Karpas-422 (cell line): ENCODE measurements at regions not wholly inside any gene's neighbourhood (a gene's known extent, or its start where the extent isn't known, plus 50 kb on each side); places are given as distances from the start of the nearest gene placed in this dataset.

Source experiments
- DNase-seq: peaks from one replicate; pipeline ENCODE4 v3.0.0-alpha.2; 2015
- H2AFZ ChIP-seq: fragments of 200-600 bp; sonication (generic); 2 replicates; pipeline ENCODE4 v1.6.1; 2014; ENCODE audit warnings: antibody characterized with exemption, low read length, mixed read lengths
- H3K27ac ChIP-seq: fragments of 200-600 bp; sonication (generic); 2 replicates; pipeline ENCODE4 v1.5.1; 2014; ENCODE audit warnings: mild to moderate bottlenecking, low read length, moderate library complexity
- H3K27me3 ChIP-seq: fragments of 200-600 bp; sonication (generic); 2 replicates; pipeline ENCODE4 v1.6.1; 2014; ENCODE audit warnings: low read length, mixed read lengths
- H3K36me3 ChIP-seq: fragments of 200-600 bp; sonication (generic); 2 replicates; pipeline ENCODE4 v1.6.1; 2014; ENCODE audit warnings: low read length, mixed read lengths; ENCODE audit not compliant: insufficient read depth
- H3K4me1 ChIP-seq: fragments of 200-600 bp; sonication (generic); 2 replicates; pipeline ENCODE4 v1.6.1; 2014; ENCODE audit warnings: mild to moderate bottlenecking, low read length, mixed read lengths
- H3K4me2 ChIP-seq: fragments of 200-600 bp; sonication (generic); 2 replicates; pipeline ENCODE4 v1.6.1; 2014; ENCODE audit warnings: low read length, low read depth, mild to moderate bottlenecking; ENCODE audit not compliant: poor library complexity, severe bottlenecking
- H3K4me3 ChIP-seq: fragments of 200-600 bp; sonication (generic); 2 replicates; pipeline ENCODE4 v1.5.1; 2014; ENCODE audit warnings: mild to moderate bottlenecking, antibody characterized with exemption, low read length, mixed read lengths
- H3K79me2 ChIP-seq: fragments of 200-600 bp; sonication (generic); 2 replicates; pipeline ENCODE4 v1.6.1; 2014; ENCODE audit warnings: mild to moderate bottlenecking, low read length, mixed read lengths
- H3K9ac ChIP-seq: fragments of 200-600 bp; sonication (generic); 2 replicates; pipeline ENCODE4 v1.6.0; 2014; ENCODE audit warnings: low read length
- H3K9me2 ChIP-seq: fragments of 200-600 bp; sonication (generic), shearing (Covaris generic); replicated peaks from 2 replicates; pipeline ENCODE4 v1.6.0; 2014; ENCODE audit warnings: mild to moderate bottlenecking, low read length, moderate library complexity; ENCODE audit not compliant: insufficient read depth
- H3K9me3 ChIP-seq: fragments of 300-700, 200-600 bp; sonication (generic); 2 replicates; pipeline ENCODE4 v1.6.1; 2014; ENCODE audit warnings: low read length, mixed read lengths
- H4K20me1 ChIP-seq: fragments of 200-600 bp; sonication (generic); 2 replicates; pipeline ENCODE4 v1.6.1; 2014; ENCODE audit warnings: mild to moderate bottlenecking, antibody characterized with exemption, low read length, low read depth; ENCODE audit not compliant: insufficient read depth

DNA sequence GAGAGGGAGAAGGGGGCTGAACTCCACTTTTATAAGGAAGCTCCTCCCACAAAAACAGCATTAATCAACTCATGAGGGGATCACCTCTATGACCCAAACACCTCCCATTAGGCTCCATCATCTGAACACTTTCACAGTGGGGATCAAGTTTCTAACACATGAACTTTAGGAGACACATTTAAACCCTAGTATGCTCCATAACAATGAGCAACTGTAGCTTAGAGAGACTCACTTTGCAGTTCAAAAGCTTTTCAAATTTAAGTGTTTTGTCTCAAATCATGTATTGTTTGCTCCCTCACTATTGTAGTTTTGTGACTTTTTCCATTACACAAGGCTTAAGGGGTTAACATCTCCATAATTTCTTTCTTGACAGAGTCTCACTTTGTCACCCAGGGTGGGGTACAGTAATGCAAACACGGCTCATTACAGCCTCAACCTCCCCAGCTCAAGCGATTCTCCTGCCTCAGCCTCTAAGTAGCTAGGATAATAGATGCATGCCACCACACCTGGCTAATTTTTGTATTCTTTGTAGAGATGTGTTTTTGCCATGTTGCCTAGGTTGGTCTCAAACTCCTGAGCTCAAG is 352.7 kb upstream of the CDH20 start:
- Histone ChIP-seq H3K27me3 (no peaks in the 10 kb centered on the region), H3K27ac (no peak overlapping the region), H3K4me1 (no peaks in the 10 kb centered on the region), H2AFZ (no peak overlapping the region), H3K9ac (no peak overlapping the region), H3K9me3 (peaks cover 10% of the 10 kb centered on the region), H3K9me2 (no peaks in the 10 kb centered on the region), H4K20me1 (no peaks in the 10 kb centered on the region), H3K4me3 (no peak overlapping the region), H3K79me2 (no peaks in the 10 kb centered on the region), H3K4me2 (no peak overlapping the region), H3K36me3 (no peaks in the 10 kb centered on the region)
- no peak for DNase-seq

DNA sequence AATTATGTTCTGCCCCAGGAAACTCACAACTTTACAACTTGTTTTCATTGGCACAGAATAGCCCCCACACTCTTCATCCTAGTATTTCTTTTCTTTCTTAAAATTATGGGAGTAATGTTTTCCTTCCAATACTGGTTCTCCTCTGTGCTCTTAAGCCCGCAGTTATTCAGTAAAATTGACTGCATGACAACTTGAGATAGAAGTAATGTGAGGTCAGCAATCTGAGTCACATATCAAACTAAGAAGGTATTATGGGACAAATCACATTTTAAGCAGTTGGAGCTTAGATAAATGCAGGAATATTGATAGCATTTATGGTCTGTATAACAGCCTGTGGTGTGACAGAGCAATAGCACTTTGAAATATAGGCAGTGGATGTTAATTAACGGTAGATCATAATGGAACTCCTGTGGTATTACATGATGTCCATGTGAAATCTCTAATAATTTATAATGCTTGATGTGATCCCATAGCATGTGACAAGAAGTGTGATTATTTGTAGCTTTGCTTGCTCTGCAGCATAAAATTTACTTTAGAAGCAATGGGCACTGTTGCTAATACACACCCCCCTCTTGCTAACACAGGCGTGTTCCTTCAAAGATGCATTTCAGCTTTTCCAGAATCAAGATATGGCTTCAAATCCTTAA is 351.4 kb upstream of the CDH20 start:
- H3K4me2 ChIP-seq = no peak overlapping the region
- H3K9ac ChIP-seq = no peak overlapping the region

DNA sequence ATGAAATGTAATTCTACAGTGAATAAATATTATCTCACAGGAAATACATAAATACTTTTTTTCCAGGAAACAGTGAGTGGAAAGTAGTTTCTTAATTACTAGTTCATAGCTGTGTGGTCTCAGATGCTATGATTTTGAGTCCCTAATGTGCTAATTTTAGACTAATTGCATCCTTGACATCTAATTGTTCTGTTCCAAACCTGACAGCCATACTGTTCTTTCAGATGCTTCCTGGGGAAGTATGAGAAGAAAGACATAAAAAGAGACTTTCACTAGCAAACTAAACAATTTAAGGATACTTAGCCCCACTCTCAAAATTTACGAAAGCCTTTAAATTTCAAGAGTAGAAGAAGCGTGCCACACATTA is 350.9 kb upstream of the CDH20 start:
- no peak overlapping the region for H3K4me2 ChIP-seq
- H4K20me1 ChIP-seq = no peaks in the 10 kb centered on the region
- no peaks in the 10 kb centered on the region for H3K36me3 ChIP-seq
- H2AFZ ChIP-seq = no peak overlapping the region
- no peaks in the 10 kb centered on the region for H3K9me2 ChIP-seq
- no peak overlapping the region for H3K9ac ChIP-seq
- H3K4me3 ChIP-seq = no peak overlapping the region
- no peaks in the 10 kb centered on the region for H3K27me3 ChIP-seq
- no peak for DNase-seq
- H3K27ac ChIP-seq = no peak overlapping the region
- H3K4me1 ChIP-seq = no peaks in the 10 kb centered on the region
- H3K79me2 ChIP-seq = no peaks in the 10 kb centered on the region
- H3K9me3 ChIP-seq = peaks cover 17% of the 10 kb centered on the region

More for the DNA sequence above, 351.4 kb upstream of the CDH20 start:
- Histone ChIP-seq H2AFZ (no peak overlapping the region), H3K9me2 (no peaks in the 10 kb centered on the region), H3K4me1 (no peaks in the 10 kb centered on the region), H3K4me3 (no peak overlapping the region), H3K79me2 (no peaks in the 10 kb centered on the region), H4K20me1 (no peaks in the 10 kb centered on the region), H3K27me3 (no peaks in the 10 kb centered on the region), H3K27ac (no peak overlapping the region), H3K9me3 (peaks cover 17% of the 10 kb centered on the region), H3K36me3 (no peaks in the 10 kb centered on the region)
- DNase-seq = no peak

DNA sequence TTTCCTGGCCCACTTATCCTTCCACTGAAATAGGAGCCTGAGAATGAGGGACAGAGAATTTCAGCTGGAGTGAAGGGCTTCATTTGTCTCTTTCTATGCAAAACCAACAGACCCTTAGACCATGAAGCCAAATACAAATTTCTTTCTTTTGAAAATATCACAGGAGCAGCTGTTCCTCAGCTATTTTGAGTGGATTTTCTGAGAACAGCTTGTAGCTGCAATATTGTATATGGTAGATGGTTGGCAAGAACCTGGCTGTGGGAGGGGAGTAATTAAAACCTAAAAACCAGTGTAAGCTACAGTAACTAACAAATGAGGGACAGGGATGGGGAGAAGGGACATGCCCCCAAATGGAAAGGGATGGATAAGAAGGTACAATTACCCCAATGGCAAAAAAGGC is 350.3 kb upstream of the CDH20 start:
- H3K4me3 ChIP-seq = no peak overlapping the region
- no peak for DNase-seq
- H3K79me2 ChIP-seq = no peaks in the 10 kb centered on the region
- no peak overlapping the region for H3K4me2 ChIP-seq
- H2AFZ ChIP-seq = no peak overlapping the region
- no peaks in the 10 kb centered on the region for H3K27me3 ChIP-seq
- no peaks in the 10 kb centered on the region for H3K9me2 ChIP-seq
- H3K27ac ChIP-seq = no peak overlapping the region
- no peak overlapping the region for H3K9ac ChIP-seq
- no peaks in the 10 kb centered on the region for H3K4me1 ChIP-seq
- no peaks in the 10 kb centered on the region for H4K20me1 ChIP-seq
- no peaks in the 10 kb centered on the region for H3K36me3 ChIP-seq
- peaks cover 17% of the 10 kb centered on the region for H3K9me3 ChIP-seq

DNA sequence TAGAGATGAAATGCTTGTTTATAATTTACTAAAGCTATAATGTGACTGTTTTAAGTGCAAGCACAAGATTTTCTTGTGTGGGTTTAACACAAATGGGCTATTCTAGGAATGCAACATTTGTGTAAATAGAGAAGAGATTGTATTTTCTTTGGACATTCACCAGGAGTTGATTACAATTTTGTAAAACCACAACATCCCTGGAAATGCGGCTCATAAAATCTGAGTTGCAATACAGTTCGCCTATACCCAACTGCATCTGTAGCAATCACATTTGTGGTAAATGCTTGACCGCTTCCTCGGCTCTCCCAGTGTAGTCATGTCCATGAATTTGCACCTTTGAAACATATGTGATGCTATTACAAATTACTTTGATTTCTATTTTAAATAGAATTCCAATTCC is 348.7 kb upstream of the CDH20 start:
- Histone ChIP-seq H3K36me3 (no peaks in the 10 kb centered on the region), H3K4me3 (no peak overlapping the region), H3K9me2 (no peaks in the 10 kb centered on the region), H3K79me2 (no peaks in the 10 kb centered on the region), H3K4me2 (no peak overlapping the region), H3K9ac (no peak overlapping the region), H3K9me3 (peaks cover 20% of the 10 kb centered on the region), H2AFZ (no peak overlapping the region), H3K27ac (no peak overlapping the region), H3K4me1 (no peaks in the 10 kb centered on the region), H4K20me1 (no peaks in the 10 kb centered on the region), H3K27me3 (no peaks in the 10 kb centered on the region)
- DNase-seq = no peak

DNA sequence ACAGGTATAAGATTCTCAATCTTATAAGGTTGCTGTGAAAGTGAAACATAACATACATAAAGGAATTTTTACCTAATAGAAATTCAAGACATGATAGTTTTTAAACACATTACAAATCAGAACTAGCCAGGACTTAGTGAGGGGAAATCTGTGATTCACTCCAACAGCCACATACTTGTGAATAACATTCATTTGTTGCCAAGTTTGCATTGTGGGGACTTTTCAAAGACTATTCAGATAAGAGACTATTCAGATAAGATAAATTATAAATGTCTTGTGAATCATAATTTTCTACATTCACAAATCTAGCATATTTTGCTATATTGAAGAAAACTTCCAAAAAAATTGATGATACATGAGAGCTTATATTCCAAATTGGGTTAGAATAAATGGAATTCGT is 345.3 kb upstream of the CDH20 start:
- DNase-seq = no peak
- H4K20me1 ChIP-seq = no peaks in the 10 kb centered on the region
- no peaks in the 10 kb centered on the region for H3K9me2 ChIP-seq
- H3K27me3 ChIP-seq = no peaks in the 10 kb centered on the region
- H3K4me2 ChIP-seq = no peak overlapping the region
- H3K27ac ChIP-seq = no peak overlapping the region
- H3K4me1 ChIP-seq = no peaks in the 10 kb centered on the region
- no peak overlapping the region for H3K9ac ChIP-seq
- H2AFZ ChIP-seq = no peak overlapping the region
- no peak overlapping the region for H3K4me3 ChIP-seq
- no peaks in the 10 kb centered on the region for H3K36me3 ChIP-seq
- H3K9me3 ChIP-seq = peaks cover 27% of the 10 kb centered on the region
- H3K79me2 ChIP-seq = no peaks in the 10 kb centered on the region

DNA sequence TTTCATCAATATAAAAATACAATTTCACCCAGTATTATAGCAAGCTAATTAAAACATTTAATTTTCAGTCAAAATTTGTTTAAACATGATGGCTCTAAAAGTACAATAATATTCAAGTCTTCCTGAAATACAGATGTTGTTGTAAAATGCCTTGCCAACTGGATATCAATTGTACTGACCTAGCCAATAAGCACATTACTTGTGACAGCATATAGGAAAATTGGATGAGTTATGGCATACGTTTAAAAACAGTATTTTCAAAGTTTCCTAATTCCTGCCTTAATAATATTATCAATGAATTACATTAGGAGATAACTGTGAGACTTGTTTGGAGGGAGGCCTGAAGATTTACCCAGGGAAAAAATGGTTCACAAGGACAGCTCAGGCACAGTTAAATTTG is 336.9 kb upstream of the CDH20 start:
- H4K20me1 ChIP-seq = no peaks in the 10 kb centered on the region
- no peak for DNase-seq
- H3K9ac ChIP-seq = no peak overlapping the region
- H3K27me3 ChIP-seq = no peaks in the 10 kb centered on the region
- H2AFZ ChIP-seq = no peak overlapping the region
- no peaks in the 10 kb centered on the region for H3K9me2 ChIP-seq
- no peak overlapping the region for H3K4me2 ChIP-seq
- peaks cover 27% of the 10 kb centered on the region for H3K9me3 ChIP-seq
- no peaks in the 10 kb centered on the region for H3K4me1 ChIP-seq
- H3K27ac ChIP-seq = no peak overlapping the region
- H3K4me3 ChIP-seq = no peak overlapping the region
- H3K36me3 ChIP-seq = no peaks in the 10 kb centered on the region
- H3K79me2 ChIP-seq = no peaks in the 10 kb centered on the region

DNA sequence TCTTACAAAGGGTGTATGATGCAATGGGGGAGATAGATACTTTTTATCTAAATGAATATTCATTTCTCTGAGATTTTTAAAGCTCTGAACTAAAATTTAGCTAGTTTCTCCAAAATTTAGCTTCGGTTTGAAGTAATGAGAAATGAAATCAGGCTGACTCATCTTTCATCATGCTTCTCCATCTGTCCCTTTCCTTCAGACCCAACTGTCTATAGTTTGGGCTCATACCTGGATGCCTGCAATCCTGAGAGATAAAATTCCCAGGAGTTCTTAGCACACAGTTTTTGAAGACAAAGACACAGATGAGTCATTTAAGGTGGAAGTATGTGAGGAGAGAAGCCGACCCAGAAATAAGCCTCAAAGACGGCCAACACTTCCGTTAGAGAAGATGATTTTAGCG is 336.4 kb upstream of the CDH20 start:
- no peaks in the 10 kb centered on the region for H3K27me3 ChIP-seq
- H3K4me2 ChIP-seq = no peak overlapping the region
- no peaks in the 10 kb centered on the region for H3K79me2 ChIP-seq
- H4K20me1 ChIP-seq = no peaks in the 10 kb centered on the region
- no peak overlapping the region for H3K27ac ChIP-seq
- H3K4me1 ChIP-seq = no peaks in the 10 kb centered on the region
- no peak overlapping the region for H3K9ac ChIP-seq
- no peak overlapping the region for H3K4me3 ChIP-seq
- DNase-seq = no peak
- H3K9me3 ChIP-seq = peaks cover 27% of the 10 kb centered on the region
- H2AFZ ChIP-seq = no peak overlapping the region
- H3K36me3 ChIP-seq = no peaks in the 10 kb centered on the region
- H3K9me2 ChIP-seq = no peaks in the 10 kb centered on the region
